Hindlimb muscle (tissue), 1 donor: ENCODE measurements at regions not wholly inside any gene's neighbourhood (a gene's known extent, or its start where the extent isn't known, plus 50 kb on each side); places are given as distances from the start of the nearest gene placed in this dataset.
"Not testable (repeated sequence)": the region's sequence is repeated elsewhere in the genome, so short reads cannot be mapped to it uniquely, and the experiment has no call there.

ENCODE experiments used
- DNase-seq: peaks from one replicate; pipeline ENCODE4 v3.0.0-alpha.2; 2013

DNA sequence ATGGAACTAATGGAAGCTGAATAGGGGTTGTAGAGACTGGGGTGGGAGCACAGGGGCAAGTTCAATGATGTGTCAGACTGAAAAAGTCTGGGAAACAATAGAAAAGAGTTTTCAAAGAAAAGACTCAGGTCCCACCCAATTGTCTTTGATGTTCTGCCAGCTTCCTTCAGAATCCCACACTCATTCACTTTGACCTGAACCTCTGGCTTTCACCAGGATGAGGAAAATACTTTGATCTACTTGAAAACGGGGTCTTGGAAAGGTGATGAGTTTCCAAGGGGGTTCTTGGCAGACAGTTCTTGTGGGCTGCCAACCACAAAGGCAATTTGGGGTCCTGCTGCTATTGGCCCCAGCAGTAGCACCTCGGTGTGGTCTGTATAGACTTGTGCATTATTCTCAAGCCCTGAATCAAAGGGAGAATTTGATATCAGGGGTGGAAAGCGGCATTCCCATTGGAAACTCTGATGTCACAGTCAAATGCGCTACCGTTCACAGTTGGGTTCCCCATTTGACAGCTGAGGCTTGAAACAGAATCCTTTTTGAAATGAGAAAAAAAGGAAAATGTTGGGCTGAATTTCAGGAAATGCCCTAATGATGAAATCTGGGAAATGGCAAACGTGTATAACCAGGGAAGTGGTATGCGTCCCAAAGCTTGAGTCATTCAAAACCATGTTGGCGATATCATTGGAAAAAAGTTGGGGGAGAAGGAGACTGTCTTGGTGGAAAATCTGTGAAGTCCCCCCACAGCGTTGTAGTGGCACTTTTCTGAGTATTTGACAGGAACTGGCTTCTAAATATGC lies 229.2 kb upstream of the LRTM1 start:
- no peak for DNase-seq

DNA sequence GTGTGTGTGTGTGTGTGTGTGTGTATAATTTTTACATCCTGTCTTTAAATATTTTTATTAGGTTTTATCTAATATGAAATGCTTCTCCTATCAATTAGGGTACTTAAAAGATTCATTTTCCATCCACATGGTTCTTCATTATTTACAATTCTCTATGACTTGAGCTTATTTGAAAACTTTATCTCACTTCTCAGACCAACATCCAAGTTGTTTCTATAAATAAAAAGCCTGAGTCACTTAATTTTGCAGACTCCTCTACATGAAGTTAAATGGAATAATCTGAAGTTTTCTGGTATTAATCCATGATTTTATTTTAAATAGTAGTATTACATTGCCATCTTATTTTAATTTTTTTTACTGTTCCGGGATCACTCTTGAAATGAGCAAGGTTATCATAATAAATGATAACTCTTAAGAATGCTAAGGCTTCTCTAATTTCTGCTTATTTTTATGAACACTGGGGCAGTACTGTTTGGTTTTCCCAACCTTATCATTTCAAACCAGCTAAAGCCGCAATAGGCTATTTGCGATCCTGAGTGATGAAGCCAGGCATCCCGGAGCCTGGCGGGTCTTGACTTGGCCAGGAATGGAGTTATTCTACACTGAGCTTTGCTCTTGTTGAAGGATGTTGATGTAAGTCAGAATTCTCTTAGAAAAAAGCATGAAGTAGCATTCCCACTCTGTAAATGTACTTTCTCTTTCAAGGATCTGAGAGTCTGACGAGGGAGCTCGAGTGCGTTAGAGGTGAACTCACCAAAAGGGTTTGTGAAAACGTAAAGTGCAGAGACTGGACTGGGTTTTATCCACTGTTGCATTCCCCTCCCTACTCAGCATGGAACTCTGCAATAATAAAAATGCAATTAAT lies 220.2 kb upstream of the LRTM1 start:
- no peak for DNase-seq

DNA sequence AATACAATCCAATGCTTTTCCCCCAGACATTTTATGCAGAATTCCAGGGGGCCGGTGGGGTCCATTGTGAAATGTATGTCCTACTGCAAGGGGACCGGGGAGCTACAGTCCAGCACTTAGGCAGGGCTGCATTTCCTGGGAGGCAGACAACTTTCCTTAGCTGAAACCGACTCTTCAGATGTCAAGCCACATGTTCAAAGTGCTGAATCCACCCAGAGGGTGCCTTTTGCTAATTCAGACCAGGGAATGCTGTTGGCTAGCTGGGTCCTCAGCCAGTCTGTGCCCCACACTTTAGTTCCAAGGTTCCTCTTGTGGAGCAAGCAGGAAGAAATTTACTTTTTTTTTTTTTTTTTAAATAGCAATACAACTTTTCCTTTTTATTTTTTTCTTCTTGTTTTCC lies 219.5 kb upstream of the LRTM1 start:
- DNase-seq = no peak

DNA sequence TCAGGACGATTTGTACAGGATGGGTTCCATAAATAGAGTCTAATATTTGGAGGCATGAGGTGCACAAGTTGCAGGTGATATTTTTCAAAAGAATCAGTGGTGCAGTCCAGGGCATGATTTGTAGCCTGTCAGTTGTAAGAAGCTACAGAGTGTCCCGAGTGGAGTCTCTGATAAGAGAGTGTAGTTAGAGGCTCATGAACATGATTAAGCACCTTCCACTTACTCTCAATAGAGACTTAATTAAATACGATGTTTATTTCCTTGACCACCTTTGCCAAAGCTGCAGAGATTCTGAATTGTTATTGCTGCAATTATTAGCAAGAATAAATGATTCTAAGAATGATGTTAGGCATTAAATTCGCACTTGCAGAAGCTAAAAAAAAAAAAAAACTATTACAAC lies 218.4 kb upstream of the LRTM1 start:
- no peak for DNase-seq

DNA sequence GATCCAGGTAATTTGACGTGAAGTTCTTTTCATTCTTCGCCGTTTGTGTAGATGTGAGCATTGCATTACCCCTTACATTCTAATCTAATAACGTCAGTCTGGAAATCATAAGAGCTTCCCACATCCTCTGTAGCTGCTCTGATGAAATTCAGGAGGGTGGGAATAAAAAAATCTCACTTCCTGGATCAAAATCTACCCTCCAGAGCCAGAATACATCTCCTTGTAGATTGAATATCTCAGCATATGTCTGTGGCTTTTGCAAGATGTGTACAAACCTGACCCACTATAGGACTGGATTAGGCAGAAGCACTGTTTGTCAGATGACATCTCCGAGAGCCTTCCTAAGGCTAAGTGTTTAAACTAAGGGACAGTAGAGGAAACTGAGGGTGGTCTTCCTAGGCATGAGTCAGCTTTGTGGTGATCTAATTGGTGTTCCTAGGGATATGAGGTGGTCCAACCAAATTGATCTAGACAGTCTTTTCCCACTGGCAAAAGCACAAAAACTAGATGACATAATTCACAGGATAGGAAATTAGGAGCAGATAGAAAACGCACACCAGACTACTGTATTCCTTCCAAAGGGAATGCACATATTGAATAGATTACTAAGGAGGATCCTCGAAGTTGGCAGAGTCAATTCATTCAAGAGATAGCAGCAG lies 216.3 kb upstream of the LRTM1 start:
- peak; percentile 21 for DNase-seq

DNA sequence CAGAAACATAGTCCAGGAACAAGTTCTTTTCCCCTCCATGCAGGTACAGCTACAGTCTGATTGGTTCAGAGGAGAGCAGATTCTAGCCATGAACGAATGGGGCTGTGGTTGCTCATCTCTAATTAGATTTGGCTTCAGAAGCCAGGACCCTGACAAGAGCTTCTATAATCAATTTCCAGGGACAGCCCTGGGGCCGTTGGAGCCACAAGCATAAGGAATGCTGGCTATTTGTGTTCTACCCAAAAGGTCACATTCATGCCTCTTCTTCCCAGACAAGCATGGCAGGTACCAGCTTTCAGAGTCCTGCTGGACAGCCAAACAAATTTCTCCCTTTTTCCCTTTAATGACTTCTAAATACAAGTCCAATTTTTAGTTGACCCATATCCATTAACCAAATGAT lies 215.5 kb upstream of the LRTM1 start:
- no peak for DNase-seq

DNA sequence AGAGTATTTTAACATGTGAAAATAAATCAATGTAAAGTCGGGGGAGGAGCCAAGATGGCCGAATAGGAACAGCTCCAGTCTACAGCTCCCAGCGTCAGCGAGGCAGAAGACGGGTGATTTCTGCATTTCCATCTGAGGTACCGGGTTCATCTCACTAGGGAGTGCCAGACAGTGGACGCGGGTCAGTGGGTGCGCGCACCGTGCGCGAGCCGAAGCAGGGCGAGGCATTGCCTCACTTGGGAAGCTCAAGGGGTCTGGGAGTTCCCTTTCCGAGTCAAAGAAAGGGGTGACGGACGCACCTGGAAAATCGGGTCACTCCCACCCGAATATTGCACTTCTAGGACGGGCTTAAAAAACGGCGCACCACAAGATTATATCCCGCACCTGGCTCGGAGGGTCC lies 208.4 kb upstream of the LRTM1 start:
- DNase-seq = not testable (repeated sequence)

DNA sequence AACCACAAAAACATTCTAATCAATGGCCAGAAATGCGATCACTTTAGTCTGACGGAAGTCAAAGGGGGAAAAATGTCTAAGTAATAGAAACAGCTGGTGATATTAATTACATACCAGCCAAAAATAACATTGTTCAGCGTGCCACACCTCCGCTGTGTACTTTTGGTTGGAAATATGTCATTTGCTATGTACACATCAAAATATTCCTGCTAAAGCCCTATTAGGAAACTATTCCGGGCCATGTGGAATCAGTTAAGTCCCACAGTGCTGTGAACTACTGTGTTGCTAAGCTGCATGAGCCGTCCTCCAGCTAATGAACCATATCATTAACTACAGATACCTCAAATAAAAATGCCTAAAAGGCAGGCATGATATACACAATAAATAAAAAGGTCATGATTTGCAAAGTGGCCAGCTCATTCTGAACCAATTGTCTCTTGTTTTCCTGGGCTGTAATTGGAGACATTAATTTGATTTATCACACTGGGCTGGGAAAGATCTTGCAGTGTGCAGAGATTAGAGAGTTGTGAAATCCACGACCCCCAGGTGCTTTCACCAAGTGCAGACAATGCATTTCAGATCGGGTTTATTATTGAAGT lies 200.5 kb upstream of the LRTM1 start:
- no peak for DNase-seq

DNA sequence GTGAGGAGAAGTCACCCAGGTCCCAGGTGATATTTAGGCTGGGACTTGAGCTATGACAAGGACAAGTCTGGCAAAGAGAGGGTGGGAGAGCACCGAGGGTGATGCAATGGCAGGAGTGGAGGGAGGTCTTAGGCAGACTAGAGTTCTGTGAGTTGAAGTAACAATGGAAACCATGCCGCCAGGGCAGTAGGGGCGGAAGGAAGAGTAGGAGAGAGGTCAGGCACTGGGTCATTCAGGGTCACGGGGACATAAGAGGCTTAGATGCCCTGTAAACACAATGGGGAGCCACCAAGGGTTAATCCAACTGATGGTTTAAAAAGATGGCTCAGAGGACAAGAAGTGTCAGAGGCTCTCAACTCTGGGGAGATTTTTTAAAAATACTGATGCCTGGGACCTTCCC lies 199.7 kb upstream of the LRTM1 start:
- no peak for DNase-seq

DNA sequence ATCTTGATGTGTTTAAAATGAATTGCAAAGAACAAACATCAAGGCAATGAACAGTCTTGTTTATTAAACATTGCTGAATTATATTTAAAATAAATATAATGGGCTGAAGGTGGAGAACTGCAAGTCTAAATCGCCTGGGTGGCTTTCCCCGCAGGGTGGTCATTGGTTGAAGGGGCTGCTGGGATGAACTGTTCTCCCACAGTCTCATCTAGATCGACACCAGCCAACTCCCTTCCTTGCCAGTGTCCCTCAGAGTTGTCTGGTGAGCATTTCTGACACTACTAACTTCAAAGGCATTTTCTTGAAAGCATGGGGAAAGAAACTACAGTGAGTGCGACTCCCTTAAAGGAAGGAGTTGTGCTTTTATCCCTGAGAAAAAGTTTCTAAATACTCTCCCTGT lies 196.5 kb upstream of the LRTM1 start:
- no peak for DNase-seq
